ENCODE measurements at regions not wholly inside any gene's neighbourhood (a gene's known extent, or its start where the extent isn't known, plus 50 kb on each side); places are given as distances from the start of the nearest gene placed in this dataset.

DNA sequence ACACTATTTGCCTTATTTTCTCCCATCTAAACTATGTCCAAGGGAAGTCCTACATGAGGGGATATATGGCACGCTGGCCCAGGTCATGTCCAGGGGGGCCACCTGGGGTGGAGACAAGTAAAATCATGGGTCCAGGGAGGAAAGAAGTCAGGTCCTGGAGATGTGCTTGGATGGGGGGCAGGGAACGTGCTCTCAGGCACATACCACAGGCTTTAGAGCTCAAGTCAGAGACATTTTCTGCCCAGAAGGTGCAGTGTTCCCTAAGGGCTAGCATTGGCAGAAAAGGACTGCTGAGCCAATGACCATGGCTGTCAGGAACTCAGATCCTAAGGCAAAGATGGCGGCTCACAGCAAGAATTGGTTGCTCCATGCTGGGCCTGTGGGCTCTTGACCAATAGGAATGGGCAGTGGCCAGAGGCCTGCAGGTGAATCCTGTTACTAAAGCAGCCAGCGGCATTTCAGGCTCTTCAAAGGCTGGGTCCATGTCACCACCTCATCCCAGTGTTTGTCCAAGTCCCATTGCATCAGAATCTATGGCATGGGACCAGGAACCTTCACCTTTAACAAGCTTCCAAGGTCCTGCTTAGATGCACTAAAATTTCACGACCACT, 175.0 kb downstream of the RPLP1 start:
- TF ChIP-seq, protein P1, sequence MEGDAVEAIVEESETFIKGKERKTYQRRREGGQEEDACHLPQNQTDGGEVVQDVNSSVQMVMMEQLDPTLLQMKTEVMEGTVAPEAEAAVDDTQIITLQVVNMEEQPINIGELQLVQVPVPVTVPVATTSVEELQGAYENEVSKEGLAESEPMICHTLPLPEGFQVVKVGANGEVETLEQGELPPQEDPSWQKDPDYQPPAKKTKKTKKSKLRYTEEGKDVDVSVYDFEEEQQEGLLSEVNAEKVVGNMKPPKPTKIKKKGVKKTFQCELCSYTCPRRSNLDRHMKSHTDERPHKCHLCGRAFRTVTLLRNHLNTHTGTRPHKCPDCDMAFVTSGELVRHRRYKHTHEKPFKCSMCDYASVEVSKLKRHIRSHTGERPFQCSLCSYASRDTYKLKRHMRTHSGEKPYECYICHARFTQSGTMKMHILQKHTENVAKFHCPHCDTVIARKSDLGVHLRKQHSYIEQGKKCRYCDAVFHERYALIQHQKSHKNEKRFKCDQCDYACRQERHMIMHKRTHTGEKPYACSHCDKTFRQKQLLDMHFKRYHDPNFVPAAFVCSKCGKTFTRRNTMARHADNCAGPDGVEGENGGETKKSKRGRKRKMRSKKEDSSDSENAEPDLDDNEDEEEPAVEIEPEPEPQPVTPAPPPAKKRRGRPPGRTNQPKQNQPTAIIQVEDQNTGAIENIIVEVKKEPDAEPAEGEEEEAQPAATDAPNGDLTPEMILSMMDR (IDR thresholded peaks at IDR 0.05), result no peak
- no peak for TF ChIP-seq POLR2A (IDR thresholded peaks at IDR 0.05)

All from thyroid gland (tissue), 4 donors.